ENCODE measurements at regions not wholly inside any gene's neighbourhood (a gene's known extent, or its start where the extent isn't known, plus 50 kb on each side); places are given as distances from the start of the nearest gene placed in this dataset.

GRCh38 chr1:189438808-189439207 is 1038.9 kb downstream of the BRINP3 start:
- H3K4me1 Mint-ChIP-seq = no peaks in the 10 kb centered on the region
- no peaks in the 10 kb centered on the region for H3K36me3 Mint-ChIP-seq

DNA sequence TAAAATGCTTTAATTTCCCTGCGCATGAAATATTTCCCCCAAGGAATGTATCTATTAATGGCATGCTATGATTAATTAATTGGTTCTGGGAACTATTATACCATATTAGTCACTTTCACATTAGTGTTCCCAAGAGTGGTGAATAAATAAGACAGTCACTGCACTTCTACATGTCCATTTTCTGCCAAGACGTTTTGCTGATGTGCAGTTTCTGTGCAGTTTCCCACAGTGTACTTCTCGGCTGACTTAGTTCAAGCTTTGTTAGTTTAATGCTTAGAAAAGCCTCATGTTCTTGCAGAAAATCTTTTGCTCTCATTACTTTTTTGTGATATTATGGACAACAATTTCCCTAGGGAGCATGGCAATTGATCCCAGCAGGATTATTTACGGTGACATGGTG is 1014.5 kb downstream of the BRINP3 start:
- Mint-ChIP-seq H3K4me3 (no peak overlapping the region), H3K27me3 (no peaks in the 10 kb centered on the region), H3K4me1 (no peaks in the 10 kb centered on the region), H3K36me3 (no peaks in the 10 kb centered on the region), H3K27ac (no peak overlapping the region), H3K9me3 (peaks cover 13% of the 10 kb centered on the region)

More at GRCh38 chr1:189438808-189439207, 1038.9 kb downstream of the BRINP3 start:
- H3K27me3 Mint-ChIP-seq = no peaks in the 10 kb centered on the region
- no peaks in the 10 kb centered on the region for H3K9me3 Mint-ChIP-seq
- no peak overlapping the region for H3K4me3 Mint-ChIP-seq
- no peak overlapping the region for H3K27ac Mint-ChIP-seq

DNA sequence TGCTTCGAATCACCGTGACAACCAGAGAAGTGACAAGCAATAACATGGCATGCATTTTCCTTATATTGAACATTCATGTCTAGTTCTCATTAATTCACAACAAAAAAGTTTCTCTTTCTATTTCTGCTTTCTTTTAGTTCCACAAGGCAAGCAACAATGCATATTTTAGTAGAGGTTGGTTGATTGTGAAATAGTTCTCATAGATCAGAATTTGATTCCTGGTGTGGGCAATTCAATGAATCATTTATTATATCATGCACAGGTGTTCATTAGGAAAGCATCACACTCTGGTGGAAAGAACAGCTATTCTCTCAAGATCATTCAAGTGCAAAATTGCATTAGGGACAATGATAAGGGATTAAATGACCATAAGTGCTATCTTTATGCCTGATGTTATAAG is 980.9 kb downstream of the BRINP3 start:
- H3K36me3 Mint-ChIP-seq = no peaks in the 10 kb centered on the region
- H3K4me3 Mint-ChIP-seq = no peak overlapping the region
- no peaks in the 10 kb centered on the region for H3K27me3 Mint-ChIP-seq
- H3K27ac Mint-ChIP-seq = no peak overlapping the region
- no peaks in the 10 kb centered on the region for H3K4me1 Mint-ChIP-seq
- no peaks in the 10 kb centered on the region for H3K9me3 Mint-ChIP-seq

GRCh38 chr1:189499736-189500135 is 977.9 kb downstream of the BRINP3 start:
- Mint-ChIP-seq H3K4me3 (no peak overlapping the region), H3K27ac (no peak overlapping the region), H3K9me3 (no peaks in the 10 kb centered on the region), H3K4me1 (no peaks in the 10 kb centered on the region), H3K27me3 (no peaks in the 10 kb centered on the region), H3K36me3 (no peaks in the 10 kb centered on the region)

- Mint-ChIP-seq H3K27ac (no peak overlapping the region), H3K36me3 (no peaks in the 10 kb centered on the region), H3K27me3 (no peaks in the 10 kb centered on the region), H3K9me3 (peaks cover 3% of the 10 kb centered on the region), H3K4me1 (no peaks in the 10 kb centered on the region), H3K4me3 (no peak overlapping the region)
Measured at GRCh38 chr1:189500778-189501177, 976.9 kb downstream of the BRINP3 start.

GRCh38 chr1:189510827-189511226 is 966.8 kb downstream of the BRINP3 start:
- H3K4me1 Mint-ChIP-seq = no peaks in the 10 kb centered on the region
- H3K4me3 Mint-ChIP-seq = no peak overlapping the region
- no peak overlapping the region for H3K27ac Mint-ChIP-seq
- H3K27me3 Mint-ChIP-seq = no peaks in the 10 kb centered on the region
- H3K9me3 Mint-ChIP-seq = peaks cover 1% of the 10 kb centered on the region
- no peaks in the 10 kb centered on the region for H3K36me3 Mint-ChIP-seq

- Mint-ChIP-seq H3K4me3 (no peak overlapping the region), H3K36me3 (no peaks in the 10 kb centered on the region), H3K27ac (no peak overlapping the region), H3K4me1 (no peaks in the 10 kb centered on the region), H3K9me3 (no peaks in the 10 kb centered on the region), H3K27me3 (no peaks in the 10 kb centered on the region)
Measured at GRCh38 chr1:189513091-189513490, 964.6 kb downstream of the BRINP3 start.

- H3K27me3 Mint-ChIP-seq = no peaks in the 10 kb centered on the region
- no peaks in the 10 kb centered on the region for H3K4me1 Mint-ChIP-seq
- H3K36me3 Mint-ChIP-seq = no peaks in the 10 kb centered on the region
- H3K9me3 Mint-ChIP-seq = no peaks in the 10 kb centered on the region
- H3K27ac Mint-ChIP-seq = no peak overlapping the region
- H3K4me3 Mint-ChIP-seq = no peak overlapping the region
Measured at GRCh38 chr1:189522441-189522840, 955.2 kb downstream of the BRINP3 start.

DNA sequence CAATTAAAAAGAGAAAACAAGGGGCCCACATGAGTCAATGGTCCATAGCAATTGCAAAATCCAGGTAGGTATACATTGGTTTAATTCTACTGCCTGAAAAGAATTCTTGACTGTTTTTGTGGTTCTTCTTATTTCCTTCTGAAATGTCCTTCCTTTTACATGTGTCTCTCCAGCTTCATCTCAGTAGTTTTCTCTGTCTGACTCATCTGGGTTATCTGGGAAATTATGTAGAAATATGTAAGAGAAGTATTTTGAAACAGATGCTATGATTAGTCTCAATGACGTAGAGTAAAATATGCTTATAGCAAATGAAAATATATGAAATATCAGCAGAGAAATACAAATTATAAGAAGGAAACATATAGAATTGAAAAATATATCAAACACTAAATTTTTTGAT is 953.2 kb downstream of the BRINP3 start:
- H3K27me3 Mint-ChIP-seq = no peaks in the 10 kb centered on the region
- H3K27ac Mint-ChIP-seq = no peak overlapping the region
- no peak overlapping the region for H3K4me3 Mint-ChIP-seq
- H3K4me1 Mint-ChIP-seq = no peaks in the 10 kb centered on the region
- H3K36me3 Mint-ChIP-seq = no peaks in the 10 kb centered on the region
- H3K9me3 Mint-ChIP-seq = peaks cover 2% of the 10 kb centered on the region

GRCh38 chr1:189530162-189530561 is 947.5 kb downstream of the BRINP3 start:
- Mint-ChIP-seq H3K9me3 (peaks cover 10% of the 10 kb centered on the region), H3K27me3 (no peaks in the 10 kb centered on the region), H3K4me1 (no peaks in the 10 kb centered on the region), H3K4me3 (no peak overlapping the region), H3K27ac (no peak overlapping the region), H3K36me3 (no peaks in the 10 kb centered on the region)

GRCh38 chr1:189538271-189538670 is 939.4 kb downstream of the BRINP3 start:
- no peak overlapping the region for H3K27ac Mint-ChIP-seq
- no peak overlapping the region for H3K4me3 Mint-ChIP-seq
- no peaks in the 10 kb centered on the region for H3K27me3 Mint-ChIP-seq
- H3K36me3 Mint-ChIP-seq = no peaks in the 10 kb centered on the region
- no peaks in the 10 kb centered on the region for H3K4me1 Mint-ChIP-seq
- H3K9me3 Mint-ChIP-seq = no peaks in the 10 kb centered on the region

DNA sequence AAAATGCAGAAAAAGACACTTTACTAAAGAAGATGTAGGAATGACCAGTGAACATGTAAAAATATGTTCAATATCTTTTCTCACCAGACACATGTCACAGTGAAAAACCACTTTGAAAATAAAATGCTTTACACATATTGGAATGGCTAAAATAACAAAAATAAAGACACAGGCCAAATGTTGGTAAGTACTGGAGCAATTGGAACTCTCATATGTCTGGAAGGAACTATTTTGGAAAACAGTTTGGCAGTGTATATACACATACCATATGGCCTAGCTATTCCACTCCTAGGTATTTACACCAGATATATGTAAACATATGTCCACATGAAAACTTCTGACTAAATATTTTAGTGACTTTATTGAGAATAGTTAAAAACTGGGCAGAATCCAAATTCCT is 927.2 kb downstream of the BRINP3 start:
- H3K4me1 Mint-ChIP-seq = no peaks in the 10 kb centered on the region
- H3K36me3 Mint-ChIP-seq = no peaks in the 10 kb centered on the region
- no peaks in the 10 kb centered on the region for H3K27me3 Mint-ChIP-seq
- no peak overlapping the region for H3K27ac Mint-ChIP-seq
- no peaks in the 10 kb centered on the region for H3K9me3 Mint-ChIP-seq
- H3K4me3 Mint-ChIP-seq = no peak overlapping the region

DNA sequence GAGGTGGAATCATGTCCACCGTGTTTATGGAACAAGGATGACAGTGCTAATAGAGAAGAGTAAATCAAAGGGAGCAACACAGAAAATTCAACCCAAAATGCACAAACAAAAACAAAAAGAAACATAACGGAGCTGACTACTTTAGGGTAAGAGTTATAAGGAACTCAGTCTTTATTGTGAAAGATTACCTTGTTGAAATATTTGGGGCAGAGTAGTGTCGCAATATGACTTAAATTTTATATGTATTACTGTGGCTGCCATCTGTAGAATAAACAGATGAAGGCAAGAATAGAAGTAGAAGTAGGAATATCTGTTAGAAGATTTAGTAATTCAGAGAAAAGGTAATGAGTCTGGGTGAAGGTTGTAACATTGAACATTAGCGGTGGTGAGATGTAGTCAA is 913.9 kb downstream of the BRINP3 start:
- no peak overlapping the region for H3K4me3 Mint-ChIP-seq
- no peaks in the 10 kb centered on the region for H3K4me1 Mint-ChIP-seq
- no peak overlapping the region for H3K27ac Mint-ChIP-seq
- H3K27me3 Mint-ChIP-seq = no peaks in the 10 kb centered on the region
- no peaks in the 10 kb centered on the region for H3K9me3 Mint-ChIP-seq
- H3K36me3 Mint-ChIP-seq = no peaks in the 10 kb centered on the region

DNA sequence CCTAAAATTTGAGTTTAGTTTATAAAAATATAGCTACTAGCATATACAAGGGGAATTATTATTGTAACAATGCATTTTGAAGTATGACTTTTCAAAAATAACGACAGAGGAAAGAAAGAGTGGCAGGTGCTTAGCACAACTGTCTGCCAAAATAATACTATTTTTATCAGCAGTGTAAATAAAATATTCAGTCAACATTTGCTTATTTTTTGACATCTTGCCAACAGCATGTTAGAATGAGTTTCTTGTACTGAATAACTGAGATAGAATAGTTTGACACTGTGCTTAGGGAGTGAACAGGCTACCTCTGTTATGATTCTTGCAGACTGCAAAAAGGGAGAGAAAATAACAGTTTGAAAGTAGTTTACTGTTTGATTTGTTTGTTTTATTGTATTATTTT is 909.8 kb downstream of the BRINP3 start:
- H3K4me1 Mint-ChIP-seq = no peaks in the 10 kb centered on the region
- H3K4me3 Mint-ChIP-seq = no peak overlapping the region
- H3K27ac Mint-ChIP-seq = no peak overlapping the region
- H3K36me3 Mint-ChIP-seq = no peaks in the 10 kb centered on the region
- H3K27me3 Mint-ChIP-seq = no peaks in the 10 kb centered on the region
- H3K9me3 Mint-ChIP-seq = peaks cover 6% of the 10 kb centered on the region

DNA sequence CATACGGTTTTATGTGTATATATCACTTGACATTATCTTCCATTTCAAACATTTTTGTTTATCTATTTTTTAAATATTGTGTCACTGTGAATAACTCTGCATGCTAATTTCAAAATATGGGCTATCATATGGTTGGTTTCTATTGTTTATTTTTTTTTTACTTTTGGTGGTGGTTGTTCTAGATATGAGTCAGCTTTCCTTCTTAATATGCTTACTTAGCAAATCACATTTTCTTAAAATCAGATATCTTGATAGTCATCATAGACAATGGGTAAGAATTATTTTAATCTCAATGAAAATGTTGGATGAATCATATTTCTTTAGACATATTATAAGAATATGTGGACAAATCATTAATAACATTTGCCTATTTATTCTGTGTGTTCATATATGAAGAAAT is 881.5 kb downstream of the BRINP3 start:
- Mint-ChIP-seq H3K4me3 (no peak overlapping the region), H3K27ac (no peak overlapping the region), H3K9me3 (no peaks in the 10 kb centered on the region), H3K4me1 (no peaks in the 10 kb centered on the region), H3K36me3 (no peaks in the 10 kb centered on the region), H3K27me3 (no peaks in the 10 kb centered on the region)

DNA sequence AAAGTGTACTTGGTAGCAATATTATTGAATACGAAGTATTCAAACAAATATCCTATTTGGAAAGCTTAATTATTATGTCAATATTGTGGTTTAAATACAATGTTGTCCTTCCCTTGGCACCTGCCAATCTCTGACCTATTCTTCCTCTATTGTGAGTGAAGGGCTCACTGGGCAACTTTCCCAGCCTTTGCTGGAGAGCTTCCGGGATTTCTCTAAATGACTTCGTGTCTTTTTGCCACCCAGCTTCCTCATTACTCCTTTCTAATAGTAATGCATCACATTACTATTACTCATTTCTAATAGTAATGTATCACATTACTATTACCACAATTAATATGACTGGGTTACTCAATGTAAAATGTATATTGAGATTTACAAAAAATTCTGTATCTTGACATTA is 880.6 kb downstream of the BRINP3 start:
- Mint-ChIP-seq H3K36me3 (no peaks in the 10 kb centered on the region), H3K27me3 (no peaks in the 10 kb centered on the region), H3K27ac (no peak overlapping the region), H3K9me3 (no peaks in the 10 kb centered on the region), H3K4me1 (no peaks in the 10 kb centered on the region), H3K4me3 (no peak overlapping the region)

DNA sequence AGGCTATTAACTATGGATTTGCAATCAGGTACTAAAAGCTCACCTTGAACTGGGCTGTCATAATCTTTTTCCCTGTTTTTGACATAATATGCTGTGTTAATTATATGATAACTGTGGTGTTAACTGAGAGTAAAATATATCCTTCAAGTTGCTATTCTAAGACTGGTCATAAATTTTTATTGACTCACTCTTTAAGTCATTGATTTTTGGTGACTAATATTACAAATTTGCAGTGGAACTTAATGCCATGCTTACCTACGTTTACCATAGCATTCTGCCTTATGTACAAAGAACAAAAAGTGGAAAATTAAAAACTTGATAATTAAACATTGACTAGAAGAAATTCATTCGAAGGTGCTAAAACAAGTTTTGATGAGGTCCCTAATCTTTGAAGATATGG is 872.4 kb downstream of the BRINP3 start:
- H3K4me3 Mint-ChIP-seq = no peak overlapping the region
- no peak overlapping the region for H3K27ac Mint-ChIP-seq
- no peaks in the 10 kb centered on the region for H3K9me3 Mint-ChIP-seq

More for the DNA sequence above, 872.4 kb downstream of the BRINP3 start:
- Mint-ChIP-seq H3K36me3 (no peaks in the 10 kb centered on the region), H3K27me3 (no peaks in the 10 kb centered on the region), H3K4me1 (no peaks in the 10 kb centered on the region)
